Activated T-cell treated with anti-CD3 and anti-CD28 coated beads, Interleukin-2, amount 50 U/mL, for 24 hours (primary cell): ENCODE measurements at regions not wholly inside any gene's neighbourhood (a gene's known extent, or its start where the extent isn't known, plus 50 kb on each side); places are given as distances from the start of the nearest gene placed in this dataset.
"Not testable (repeated sequence)": the region's sequence is repeated elsewhere in the genome, so short reads cannot be mapped to it uniquely, and the experiment has no call there.

ENCODE experiments used
- DNase-seq: peaks from one replicate; pipeline ENCODE4 v3.0.0-alpha.2; 2020
- H3K27ac Mint-ChIP-seq: 2 replicates; pipeline ENCODE4 v1.8.0; 2020; ENCODE audit warnings: mild to moderate bottlenecking, mixed read lengths
- H3K27me3 Mint-ChIP-seq: 2 replicates; pipeline ENCODE4 v1.8.0; 2020; ENCODE audit warnings: mixed read lengths
- H3K36me3 Mint-ChIP-seq: 2 replicates; pipeline ENCODE4 v1.8.0; 2020; ENCODE audit warnings: low read depth, mixed read lengths
- H3K4me1 Mint-ChIP-seq: 2 replicates; pipeline ENCODE4 v1.8.0; 2020; ENCODE audit warnings: low read depth, mixed read lengths
- H3K4me3 Mint-ChIP-seq: 2 replicates; pipeline ENCODE4 v1.8.0; 2020; ENCODE audit warnings: mild to moderate bottlenecking, moderate library complexity, mixed read lengths
- H3K9me3 Mint-ChIP-seq: 2 replicates; pipeline ENCODE4 v1.8.0; 2020; ENCODE audit warnings: mixed read lengths

DNA sequence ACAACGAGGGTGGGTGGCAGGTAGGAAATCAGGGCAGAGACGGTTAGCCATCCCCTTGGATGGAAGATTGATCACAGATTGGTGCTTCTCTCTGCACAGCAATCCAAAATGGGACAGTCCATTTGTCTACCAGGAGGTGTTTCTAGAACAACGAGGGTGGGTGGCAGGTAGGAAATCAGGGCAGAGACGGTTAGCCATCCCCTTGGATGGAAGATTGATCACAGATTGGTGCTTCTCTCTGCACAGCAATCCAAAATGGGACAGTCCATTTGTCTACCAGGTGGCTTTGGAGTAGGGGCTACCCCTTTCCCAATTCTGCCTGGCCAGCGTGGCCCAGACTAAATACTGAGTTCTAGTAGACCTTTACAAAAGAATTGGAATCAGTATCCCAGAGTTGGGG, 452.3 kb downstream of the CD83 start:
- H3K4me3 Mint-ChIP-seq, H3K4me1 Mint-ChIP-seq, H3K27ac Mint-ChIP-seq, H3K9me3 Mint-ChIP-seq, H3K27me3 Mint-ChIP-seq, DNase-seq, H3K36me3 Mint-ChIP-seq: not testable (repeated sequence)

DNA sequence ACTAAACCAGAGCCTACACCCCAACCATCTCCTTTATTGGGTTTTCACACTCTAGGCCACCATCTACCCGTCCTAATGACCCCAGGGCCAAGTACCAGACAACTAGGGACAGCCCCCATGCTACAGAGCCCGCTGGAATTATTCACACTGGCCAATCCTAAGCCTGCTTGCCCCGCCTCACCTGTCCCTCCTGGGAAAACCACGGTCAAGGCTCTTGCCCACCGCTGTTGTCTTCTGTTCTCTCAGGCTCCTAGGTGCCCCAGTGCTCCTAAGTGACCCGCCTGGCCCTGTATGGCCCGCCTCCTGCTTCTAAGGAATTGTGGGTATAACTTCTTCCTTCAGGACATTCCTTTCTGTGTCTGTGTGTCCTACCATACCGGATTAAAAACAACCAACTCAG, 453.4 kb downstream of the CD83 start:
- Mint-ChIP-seq H3K9me3 (peaks cover under 1% of the 10 kb centered on the region), H3K4me1 (peaks cover 5% of the 10 kb centered on the region), H3K4me3 (no peak overlapping the region), H3K27ac (no peak overlapping the region), H3K27me3 (peaks cover 2% of the 10 kb centered on the region), H3K36me3 (no peaks in the 10 kb centered on the region)
- DNase-seq: no peak

DNA sequence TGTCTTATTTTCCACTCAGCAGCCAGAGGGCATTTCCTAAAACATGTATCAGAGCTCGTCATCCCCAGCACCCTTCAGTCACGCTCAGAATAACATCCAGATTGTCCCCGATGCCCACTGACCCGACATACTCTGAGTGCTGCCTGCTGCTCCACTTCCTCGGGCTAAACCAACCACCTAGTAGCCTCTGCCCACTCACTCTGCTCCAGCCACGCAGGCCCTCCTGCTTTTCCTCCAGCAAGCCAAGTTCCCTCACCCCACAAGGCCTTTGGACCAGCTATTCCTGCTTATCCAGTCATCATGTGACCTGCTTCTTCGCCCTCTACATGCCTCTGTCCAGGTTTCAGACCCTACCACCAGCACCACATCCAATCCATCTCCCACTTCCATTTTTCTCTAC, 454.2 kb downstream of the CD83 start:
- H3K4me1 Mint-ChIP-seq: peaks cover 5% of the 10 kb centered on the region
- H3K4me3 Mint-ChIP-seq: no peak overlapping the region
- peaks cover 2% of the 10 kb centered on the region for H3K27me3 Mint-ChIP-seq
- peak overlapping the region; percentile 10 for H3K27ac Mint-ChIP-seq
- H3K36me3 Mint-ChIP-seq: no peaks in the 10 kb centered on the region
- DNase-seq: no peak
- peaks cover 4% of the 10 kb centered on the region for H3K9me3 Mint-ChIP-seq

DNA sequence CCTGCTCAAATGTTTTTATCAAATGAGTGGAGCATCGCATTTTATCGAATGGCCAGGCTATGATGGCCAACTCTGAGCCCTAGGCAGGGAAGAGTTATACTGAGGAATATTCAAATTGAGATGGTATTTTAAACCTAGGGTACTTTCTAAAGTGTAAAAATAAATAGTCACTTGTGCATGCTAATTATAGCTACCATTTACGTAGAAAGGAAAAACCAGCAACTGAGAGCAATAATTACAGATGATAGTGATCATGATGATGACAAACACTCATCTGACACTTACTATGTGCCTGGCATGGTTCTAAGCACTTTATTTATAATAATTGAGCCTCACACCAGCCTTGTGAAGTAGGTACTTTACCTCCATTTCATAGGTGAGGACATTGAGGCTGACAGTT, 455.7 kb downstream of the CD83 start:
- Mint-ChIP-seq H3K9me3 (peaks cover 4% of the 10 kb centered on the region), H3K4me3 (no peak overlapping the region), H3K36me3 (no peaks in the 10 kb centered on the region), H3K27me3 (no peaks in the 10 kb centered on the region), H3K27ac (no peak overlapping the region), H3K4me1 (peaks cover 3% of the 10 kb centered on the region)
- DNase-seq: no peak

GRCh38 chr6:14573703-14574290, 456.2 kb downstream of the CD83 start:
- Mint-ChIP-seq H3K4me1 (peaks cover 3% of the 10 kb centered on the region), H3K27ac (no peak overlapping the region), H3K9me3 (peaks cover 4% of the 10 kb centered on the region), H3K4me3 (no peak overlapping the region), H3K36me3 (no peaks in the 10 kb centered on the region), H3K27me3 (no peaks in the 10 kb centered on the region)
- no peak for DNase-seq

DNA sequence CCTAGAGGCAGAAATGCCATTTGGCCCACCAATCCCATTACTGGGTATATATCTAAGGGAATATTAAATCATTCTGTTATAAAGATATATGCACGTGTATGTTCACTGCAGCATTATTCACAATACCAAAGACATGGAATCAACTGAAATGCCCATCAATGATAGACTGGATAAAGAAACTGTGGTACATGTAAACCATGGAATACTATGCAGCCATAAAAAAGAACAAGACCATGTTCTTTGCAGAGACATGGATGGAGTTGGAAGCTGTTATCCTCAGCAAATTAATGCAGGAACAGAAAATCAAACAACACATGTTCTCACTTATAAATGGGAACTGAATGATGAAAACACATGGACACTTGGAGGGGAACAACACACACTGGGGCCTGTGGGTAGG, 458.4 kb downstream of the CD83 start:
- H3K4me3 Mint-ChIP-seq: no peak overlapping the region
- H3K36me3 Mint-ChIP-seq: no peaks in the 10 kb centered on the region
- peaks cover 3% of the 10 kb centered on the region for H3K4me1 Mint-ChIP-seq
- no peak overlapping the region for H3K27ac Mint-ChIP-seq
- H3K9me3 Mint-ChIP-seq: peaks cover 4% of the 10 kb centered on the region
- DNase-seq: no peak
- no peaks in the 10 kb centered on the region for H3K27me3 Mint-ChIP-seq

DNA sequence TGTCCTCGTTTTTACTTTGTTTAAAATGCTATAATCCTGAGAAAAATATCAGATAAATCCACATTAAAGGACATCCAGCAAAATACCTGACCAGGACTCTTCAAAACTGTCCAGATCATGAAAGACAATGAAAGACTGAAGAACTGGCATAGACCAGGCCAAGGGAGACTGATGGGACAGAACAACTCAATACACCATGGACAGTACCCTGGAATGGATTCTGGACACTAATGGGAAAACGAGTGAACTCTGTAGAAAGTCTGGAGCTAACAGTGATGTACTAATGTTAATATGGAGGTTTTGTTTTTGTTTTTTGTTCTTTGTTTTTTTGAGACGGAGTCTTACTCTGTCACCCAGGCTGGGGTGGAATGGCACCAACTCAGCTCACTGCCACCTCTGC, 461.4 kb downstream of the CD83 start:
- no peak overlapping the region for H3K4me3 Mint-ChIP-seq
- peaks cover 4% of the 10 kb centered on the region for H3K9me3 Mint-ChIP-seq
- no peak for DNase-seq
- H3K27me3 Mint-ChIP-seq: no peaks in the 10 kb centered on the region
- H3K4me1 Mint-ChIP-seq: peaks cover 3% of the 10 kb centered on the region
- H3K27ac Mint-ChIP-seq: no peak overlapping the region
- no peaks in the 10 kb centered on the region for H3K36me3 Mint-ChIP-seq

DNA sequence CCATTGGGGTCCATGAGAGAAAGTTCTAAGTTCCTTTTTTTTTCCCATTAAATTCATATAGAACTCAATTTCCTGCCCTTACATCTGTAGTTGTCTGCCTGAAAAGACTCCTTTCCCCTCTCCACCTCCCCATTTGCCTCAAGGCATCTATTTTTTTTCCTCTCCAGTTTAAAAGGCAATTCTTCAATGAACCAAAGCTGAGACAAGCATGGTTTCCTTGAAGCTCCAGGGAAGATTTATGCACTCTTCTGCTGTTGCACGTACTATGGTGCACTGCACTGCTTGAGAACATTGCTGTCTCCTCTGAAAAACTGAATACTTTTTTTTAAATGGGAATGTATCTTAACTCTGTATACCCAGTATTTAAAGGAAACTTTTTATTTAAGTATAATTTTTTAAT, 465.2 kb downstream of the CD83 start:
- Mint-ChIP-seq H3K4me1 (no peaks in the 10 kb centered on the region), H3K36me3 (no peaks in the 10 kb centered on the region), H3K4me3 (no peak overlapping the region), H3K27me3 (no peaks in the 10 kb centered on the region), H3K9me3 (no peaks in the 10 kb centered on the region), H3K27ac (no peak overlapping the region)
- DNase-seq: no peak

- no peaks in the 10 kb centered on the region for H3K9me3 Mint-ChIP-seq
- no peak for DNase-seq
- no peak overlapping the region for H3K4me3 Mint-ChIP-seq
- H3K27me3 Mint-ChIP-seq: no peaks in the 10 kb centered on the region
- H3K36me3 Mint-ChIP-seq: no peaks in the 10 kb centered on the region
- no peak overlapping the region for H3K27ac Mint-ChIP-seq
- H3K4me1 Mint-ChIP-seq: no peaks in the 10 kb centered on the region
Observed at GRCh38 chr6:14583826-14584225, 466.3 kb downstream of the CD83 start.

GRCh38 chr6:14584450-14584849, 466.9 kb downstream of the CD83 start:
- no peaks in the 10 kb centered on the region for H3K27me3 Mint-ChIP-seq
- DNase-seq: no peak

DNA sequence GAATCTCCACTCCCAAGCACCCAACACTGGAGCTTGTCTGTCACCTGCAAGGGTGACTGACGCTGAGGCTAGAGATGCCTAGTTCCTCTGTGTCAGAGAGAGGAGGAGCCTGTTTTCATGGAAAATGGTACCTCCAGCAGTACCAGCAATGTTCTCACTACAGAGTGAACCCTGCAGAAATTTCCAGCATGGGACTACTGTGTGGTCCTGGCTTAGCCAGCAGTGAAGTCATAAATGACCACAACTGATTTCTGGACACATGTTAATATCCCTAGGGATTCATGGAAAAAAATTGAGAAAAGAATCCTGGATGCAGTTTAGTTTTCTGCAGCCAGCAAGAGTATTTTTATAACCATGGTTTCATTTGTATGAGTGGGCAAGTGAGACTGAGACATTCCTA, 468.1 kb downstream of the CD83 start:
- no peaks in the 10 kb centered on the region for H3K27me3 Mint-ChIP-seq

More at GRCh38 chr6:14584450-14584849, 466.9 kb downstream of the CD83 start:
- Mint-ChIP-seq H3K4me1 (no peaks in the 10 kb centered on the region), H3K9me3 (no peaks in the 10 kb centered on the region), H3K36me3 (no peaks in the 10 kb centered on the region), H3K4me3 (no peak overlapping the region), H3K27ac (no peak overlapping the region)

GRCh38 chr6:14589175-14589574, 471.6 kb downstream of the CD83 start:
- Mint-ChIP-seq H3K27me3 (no peaks in the 10 kb centered on the region), H3K9me3 (no peaks in the 10 kb centered on the region), H3K4me1 (no peaks in the 10 kb centered on the region), H3K36me3 (no peaks in the 10 kb centered on the region), H3K4me3 (no peak overlapping the region), H3K27ac (no peak overlapping the region)
- DNase-seq: no peak

More for the DNA sequence above, 468.1 kb downstream of the CD83 start:
- DNase-seq: no peak
- H3K4me1 Mint-ChIP-seq: no peaks in the 10 kb centered on the region
- no peaks in the 10 kb centered on the region for H3K36me3 Mint-ChIP-seq
- no peaks in the 10 kb centered on the region for H3K9me3 Mint-ChIP-seq
- H3K4me3 Mint-ChIP-seq: no peak overlapping the region
- no peak overlapping the region for H3K27ac Mint-ChIP-seq

DNA sequence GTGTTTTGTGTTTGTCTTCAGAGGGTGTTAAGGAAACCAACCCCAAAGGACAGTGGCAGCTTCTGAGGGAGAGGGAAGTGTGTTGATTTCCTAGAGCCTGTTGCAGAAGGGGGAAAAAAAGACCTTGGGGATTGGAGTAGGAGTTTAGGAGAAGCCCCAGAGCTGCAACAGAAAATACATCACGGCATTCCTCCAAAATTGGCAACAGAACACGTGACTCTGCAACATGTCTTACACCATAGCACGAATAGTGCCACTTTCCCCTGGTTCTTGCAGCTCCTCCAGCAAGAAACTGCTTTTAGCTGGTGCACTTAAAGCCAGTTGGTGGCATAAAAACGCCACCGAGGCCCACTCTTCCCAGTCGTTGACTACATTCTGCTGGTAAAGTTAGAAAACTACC, 473.0 kb downstream of the CD83 start:
- H3K4me3 Mint-ChIP-seq: no peak overlapping the region
- H3K36me3 Mint-ChIP-seq: no peaks in the 10 kb centered on the region
- no peaks in the 10 kb centered on the region for H3K9me3 Mint-ChIP-seq
- H3K4me1 Mint-ChIP-seq: no peaks in the 10 kb centered on the region
- no peak overlapping the region for H3K27ac Mint-ChIP-seq
- DNase-seq: no peak
- H3K27me3 Mint-ChIP-seq: no peaks in the 10 kb centered on the region

- Mint-ChIP-seq H3K4me3 (no peak overlapping the region), H3K27ac (no peak overlapping the region), H3K36me3 (no peaks in the 10 kb centered on the region), H3K27me3 (no peaks in the 10 kb centered on the region), H3K9me3 (no peaks in the 10 kb centered on the region), H3K4me1 (peaks cover 7% of the 10 kb centered on the region)
- DNase-seq: no peak
Observed at GRCh38 chr6:14591998-14592397, 474.4 kb downstream of the CD83 start.

DNA sequence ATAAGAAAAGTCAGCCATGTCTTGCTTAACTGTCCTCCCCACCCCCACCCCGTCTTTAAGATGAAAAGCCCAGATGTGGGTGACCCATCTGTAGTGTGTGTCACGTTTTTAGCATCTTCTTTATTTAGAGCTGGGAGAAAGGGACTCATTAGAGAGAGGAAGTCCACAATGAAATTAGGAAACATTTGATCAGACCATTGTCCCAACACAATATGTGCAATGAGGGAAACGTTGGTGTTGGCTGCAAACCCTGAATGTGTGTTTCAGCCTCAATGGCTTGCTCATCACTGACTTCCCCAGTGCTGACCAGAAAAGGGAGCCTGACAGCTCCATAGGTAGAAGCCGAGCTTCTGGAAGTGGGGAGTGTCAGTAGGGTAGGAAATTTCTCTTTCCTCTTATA, 475.7 kb downstream of the CD83 start:
- Mint-ChIP-seq H3K4me3 (no peak overlapping the region), H3K27ac (no peak overlapping the region)
- no peak for DNase-seq

GRCh38 chr6:14595751-14596150, 478.2 kb downstream of the CD83 start:
- Mint-ChIP-seq H3K27me3 (no peaks in the 10 kb centered on the region), H3K9me3 (no peaks in the 10 kb centered on the region), H3K4me1 (peaks cover 16% of the 10 kb centered on the region), H3K4me3 (no peak overlapping the region), H3K27ac (no peak overlapping the region), H3K36me3 (no peaks in the 10 kb centered on the region)
- no peak for DNase-seq

More for the DNA sequence above, 475.7 kb downstream of the CD83 start:
- H3K4me1 Mint-ChIP-seq: peaks cover 7% of the 10 kb centered on the region
- H3K36me3 Mint-ChIP-seq: no peaks in the 10 kb centered on the region
- no peaks in the 10 kb centered on the region for H3K9me3 Mint-ChIP-seq
- no peaks in the 10 kb centered on the region for H3K27me3 Mint-ChIP-seq
